ENCODE measurements at regions not wholly inside any gene's neighbourhood (a gene's known extent, or its start where the extent isn't known, plus 50 kb on each side); places are given as distances from the start of the nearest gene placed in this dataset.

GRCh38 chr13:79185580-79185979 lies 220.5 kb downstream of the RBM26 start:
- no peak for TF ChIP-seq CTCF (conservative IDR thresholded peaks at IDR 0.05)
- TF ChIP-seq ZFX (IDR thresholded peaks at IDR 0.05) = no peak
